HG02938 (cell line): ENCODE measurements at regions not wholly inside any gene's neighbourhood (a gene's known extent, or its start where the extent isn't known, plus 50 kb on each side); places are given as distances from the start of the nearest gene placed in this dataset.

Experiments used
- ATAC-seq: cut with Tn5 transposase; IDR thresholded peaks from one replicate; pipeline ENCODE4 v1.9.1; 2021; ENCODE audit warnings: mild to moderate bottlenecking, moderate library complexity; ENCODE audit not compliant: unreplicated experiment

GRCh38 chr12:91931111-91931510 is 214.5 kb downstream of the BTG1 start:
- no peak for ATAC-seq

- ATAC-seq, result no peak
Measured at GRCh38 chr12:91928501-91928900, 217.1 kb downstream of the BTG1 start.

- no peak for ATAC-seq
Measured at GRCh38 chr12:91926848-91927247, 218.8 kb downstream of the BTG1 start.

- no peak for ATAC-seq
Measured at GRCh38 chr12:91924827-91925226, 220.8 kb downstream of the BTG1 start.

GRCh38 chr12:91923864-91924263 is 221.8 kb downstream of the BTG1 start:
- ATAC-seq, result no peak

- no peak for ATAC-seq
Measured at GRCh38 chr12:91922674-91923073, 223.0 kb downstream of the BTG1 start.

GRCh38 chr12:91922139-91922538 is 223.5 kb downstream of the BTG1 start:
- ATAC-seq, result no peak

GRCh38 chr12:91921555-91921954 is 224.1 kb downstream of the BTG1 start:
- ATAC-seq, result no peak

- ATAC-seq, result no peak
Measured at GRCh38 chr12:91920741-91921140, 224.9 kb downstream of the BTG1 start.

- ATAC-seq, result no peak
Measured at GRCh38 chr12:91920276-91920675, 225.4 kb downstream of the BTG1 start.

- no peak for ATAC-seq
Measured at GRCh38 chr12:91918431-91918830, 227.2 kb downstream of the BTG1 start.

GRCh38 chr12:91914701-91915100 is 230.9 kb downstream of the BTG1 start:
- ATAC-seq, result no peak

- no peak for ATAC-seq
Measured at GRCh38 chr12:91913651-91914050, 232.0 kb downstream of the BTG1 start.

GRCh38 chr12:91913124-91913523 is 232.5 kb downstream of the BTG1 start:
- no peak for ATAC-seq

GRCh38 chr12:91912178-91912577 is 233.5 kb downstream of the BTG1 start:
- ATAC-seq, result no peak

- ATAC-seq, result no peak
Measured at GRCh38 chr12:91910871-91911388, 234.7 kb downstream of the BTG1 start.

- ATAC-seq, result no peak
Measured at GRCh38 chr12:91902860-91903683, 242.6 kb downstream of the BTG1 start.

- ATAC-seq, result no peak
Measured at GRCh38 chr12:91901381-91902074, 244.1 kb downstream of the BTG1 start.

GRCh38 chr12:91900971-91901370 is 244.7 kb downstream of the BTG1 start:
- no peak for ATAC-seq

- no peak for ATAC-seq
Measured at GRCh38 chr12:91899056-91899455, 246.6 kb downstream of the BTG1 start.

- ATAC-seq, result no peak
Measured at GRCh38 chr12:91897025-91897515, 248.6 kb downstream of the BTG1 start.
